ENCODE measurements at regions not wholly inside any gene's neighbourhood (a gene's known extent, or its start where the extent isn't known, plus 50 kb on each side); places are given as distances from the start of the nearest gene placed in this dataset.

- H3K79me2 ChIP-seq (ENCODE audit: insufficient read depth, low read length) = no peaks in the 10 kb centered on the region
- H4K5ac ChIP-seq (ENCODE audit: insufficient read length, low read depth, low read length) = no peak overlapping the region
- no peaks in the 10 kb centered on the region for H3K27me3 ChIP-seq (ENCODE audit: insufficient read depth, low read length)
- H3K4me1 ChIP-seq (ENCODE audit: insufficient read depth, low read length) = no peaks in the 10 kb centered on the region; the same call in 1 of the 2 replicates
- no peaks in the 10 kb centered on the region for H3K9me3 ChIP-seq (ENCODE audit: control insufficient read depth, low read depth, low read length)
- H3K36me3 Mint-ChIP-seq (ENCODE audit: insufficient read depth in 1 of 3, low read depth in 3 of 3) = no peaks in the 10 kb centered on the region; a peak in 1 of 7 replicates
- no CpG with 5 or more reads among the region's 5 CpGs for whole genome bisulfite sequencing (ENCODE audit: extremely low coverage, insufficient read length, low lambda C conversion rate)
- H3K56ac ChIP-seq (ENCODE audit: insufficient read length, low read depth, low read length) = no peak overlapping the region
- H3K9ac ChIP-seq (ENCODE audit: extremely low read depth, insufficient read length, low read length) = no peak overlapping the region
- no peak overlapping the region for H3K18ac ChIP-seq (ENCODE audit: insufficient read length, low read depth, low read length)
- no peak overlapping the region for H3K23ac ChIP-seq (ENCODE audit: insufficient read length, low read depth, low read length)
- no peak overlapping the region for H4K8ac ChIP-seq (replicated peaks; ENCODE audit: insufficient read length, low read depth, low read length)
- H3K4me3 Mint-ChIP-seq = no peak overlapping the region
- no peak overlapping the region for H2AFZ ChIP-seq (ENCODE audit: low read length)
- no peak overlapping the region for H3K4ac ChIP-seq (ENCODE audit: low read depth, low read length)
- no peak overlapping the region for H2BK12ac ChIP-seq (ENCODE audit: insufficient read length, low read depth, low read length)
- no peak overlapping the region for H2BK15ac ChIP-seq (ENCODE audit: low read depth, low read length)
- H3K79me1 ChIP-seq (ENCODE audit: insufficient read depth, low read depth, low read length, poor library complexity, severe bottlenecking) = no peaks in the 10 kb centered on the region
- H3K23me2 ChIP-seq (ENCODE audit: insufficient read length, low read depth, low read length, poor library complexity, severe bottlenecking) = peaks cover 2% of the 10 kb centered on the region
- H4K20me1 ChIP-seq (ENCODE audit: control insufficient read depth, insufficient read depth, insufficient read length) = no peaks in the 10 kb centered on the region
- H3K4me2 ChIP-seq (ENCODE audit: insufficient read depth, insufficient read length, low read length) = no peak overlapping the region
- no peak overlapping the region for H3K27ac Mint-ChIP-seq
- no peak overlapping the region for H2BK120ac ChIP-seq (ENCODE audit: low read depth, low read length, poor library complexity, severe bottlenecking)
- H3K27me3 Mint-ChIP-seq (ENCODE audit: low read depth) = peaks cover 5% of the 10 kb centered on the region; the same call in 1 of the 2 replicates
- no peak overlapping the region for H2BK20ac ChIP-seq (ENCODE audit: low read depth, low read length, poor library complexity, severe bottlenecking)
- no peak overlapping the region for H3K14ac ChIP-seq (ENCODE audit: insufficient read depth, low read length)
- no peaks in the 10 kb centered on the region for H3K9me3 Mint-ChIP-seq
- peaks cover 2 to 11% of the 10 kb centered on the region in 2 experiments; a peak in 2 of 4 replicates for H3K4me1 Mint-ChIP-seq
- no peak overlapping the region for H2BK5ac ChIP-seq (ENCODE audit: insufficient read length, low read length)
- H2AK5ac ChIP-seq (ENCODE audit: insufficient read length, low read length) = no peak overlapping the region
- no peak for DNase-seq
- no peak for TF ChIP-seq CTCF (conservative IDR thresholded peaks at IDR 0.05)
- H4K91ac ChIP-seq (ENCODE audit: insufficient read length, low read depth, low read length) = no peak overlapping the region
- H3T11ph ChIP-seq (ENCODE audit: low read length) = no peak overlapping the region
- H3K27ac ChIP-seq (ENCODE audit: insufficient read length, low read depth, low read length) = no peak overlapping the region
These were observed 144.8 kb downstream of the GLUL start for GRCh38 chr1:182246783-182247182.

All from H9 (cell line).